ENCODE measurements at regions not wholly inside any gene's neighbourhood (a gene's known extent, or its start where the extent isn't known, plus 50 kb on each side); places are given as distances from the start of the nearest gene placed in this dataset.

GRCh38 chr6:43997345-43997677, 129.9 kb downstream of the MRPL14 start:
- no peaks in the 10 kb centered on the region for H3K36me3 ChIP-seq
- H3K27me3 ChIP-seq = peaks cover 8 to 10% (median 9%) of the 10 kb centered on the region in 11 experiments; a peak in 21 of 22 replicates
- TF ChIP-seq Cebpa-rat (IDR thresholded peaks at IDR 0.05) = no peak
- H3K4me1 ChIP-seq = peaks cover 26 to 59% (median 40%) of the 10 kb centered on the region in 10 experiments
- H3K27ac ChIP-seq = no peak overlapping the region
- no peaks in the 10 kb centered on the region for H4K20me1 ChIP-seq
- no peak overlapping the region for H3K4me3 ChIP-seq
- H3K4me2 ChIP-seq = no peak overlapping the region
- H3K9ac ChIP-seq = no peak overlapping the region
- H3K9me3 ChIP-seq (replicated peaks in 1 of 11) = peaks cover 0 to 13% (median 0%) of the 10 kb centered on the region in 11 experiments; a peak in 4 of 22 replicates

GRCh38 chr6:43996618-43997344, 130.5 kb downstream of the MRPL14 start:
- H3K9ac ChIP-seq = no peak overlapping the region
- H3K4me2 ChIP-seq = peak overlapping the region in 6 of 11 experiments; percentile 1 to 28 (median 8); a peak in 3 of 22 replicates
- H3K27ac ChIP-seq = no peak overlapping the region
- TF ChIP-seq Cebpa-rat (IDR thresholded peaks at IDR 0.05) = no peak
- H3K4me3 ChIP-seq = no peak overlapping the region
- peaks cover 24 to 57% (median 40%) of the 10 kb centered on the region in 10 experiments for H3K4me1 ChIP-seq
- H3K36me3 ChIP-seq = no peaks in the 10 kb centered on the region
- peaks cover 2 to 5% (median 4%) of the 10 kb centered on the region in 11 experiments; a peak in 19 of 22 replicates for H3K27me3 ChIP-seq
- no peaks in the 10 kb centered on the region for H4K20me1 ChIP-seq
- H3K9me3 ChIP-seq (replicated peaks in 1 of 11) = peaks cover 0 to 13% (median 0%) of the 10 kb centered on the region in 11 experiments; a peak in 4 of 22 replicates

GRCh38 chr6:43995137-43995536, 132.1 kb downstream of the MRPL14 start:
- Histone ChIP-seq H3K4me1 (peaks cover 16 to 53% (median 39%) of the 10 kb centered on the region in 10 experiments), H4K20me1 (no peaks in the 10 kb centered on the region), H3K9me3 (replicated peaks in 1 of 11) (peaks cover 0 to 13% (median 0%) of the 10 kb centered on the region in 11 experiments; a peak in 4 of 22 replicates), H3K27ac (no peak overlapping the region), H3K9ac (no peak overlapping the region), H3K27me3 (no peaks in the 10 kb centered on the region), H3K36me3 (no peaks in the 10 kb centered on the region), H3K4me3 (no peak overlapping the region), H3K4me2 (no peak overlapping the region)
- TF ChIP-seq Cebpa-rat (IDR thresholded peaks at IDR 0.05) = no peak

- Histone ChIP-seq H3K27ac (no peak overlapping the region), H3K4me1 (peaks cover 12 to 56% (median 44%) of the 10 kb centered on the region in 10 experiments), H3K36me3 (no peaks in the 10 kb centered on the region), H4K20me1 (no peaks in the 10 kb centered on the region), H3K9ac (no peak overlapping the region), H3K4me3 (no peak overlapping the region), H3K9me3 (replicated peaks in 1 of 11) (peaks cover 0 to 6% (median 0%) of the 10 kb centered on the region in 11 experiments; a peak in 4 of 22 replicates), H3K27me3 (no peaks in the 10 kb centered on the region), H3K4me2 (peak overlapping the region; percentile 14 to 75 (median 44); a peak in 17 of 22 replicates)
- no peak for TF ChIP-seq Cebpa-rat (IDR thresholded peaks at IDR 0.05)
These were observed 133.2 kb downstream of the MRPL14 start for GRCh38 chr6:43993881-43994523.

- H4K20me1 ChIP-seq = no peaks in the 10 kb centered on the region
- H3K4me2 ChIP-seq = peak overlapping the region in 6 of 11 experiments; percentile 17 to 66 (median 39); a peak in 5 of 22 replicates
- H3K9ac ChIP-seq = no peak overlapping the region
- H3K4me3 ChIP-seq = no peak overlapping the region
- H3K27ac ChIP-seq = no peak overlapping the region
- H3K9me3 ChIP-seq (replicated peaks in 1 of 11) = no peaks in the 10 kb centered on the region
- no peaks in the 10 kb centered on the region for H3K36me3 ChIP-seq
- peaks cover 12 to 56% (median 44%) of the 10 kb centered on the region in 10 experiments for H3K4me1 ChIP-seq
- TF ChIP-seq Cebpa-rat (IDR thresholded peaks at IDR 0.05) = no peak
- no peaks in the 10 kb centered on the region for H3K27me3 ChIP-seq
These were observed 134.2 kb downstream of the MRPL14 start for GRCh38 chr6:43992783-43993644.

GRCh38 chr6:43992126-43992663, 135.1 kb downstream of the MRPL14 start:
- Histone ChIP-seq H3K4me3 (no peak overlapping the region), H3K27ac (no peak overlapping the region), H4K20me1 (no peaks in the 10 kb centered on the region), H3K9ac (no peak overlapping the region), H3K4me2 (no peak overlapping the region), H3K9me3 (replicated peaks in 1 of 11) (no peaks in the 10 kb centered on the region), H3K27me3 (no peaks in the 10 kb centered on the region), H3K36me3 (no peaks in the 10 kb centered on the region), H3K4me1 (peaks cover 12 to 56% (median 44%) of the 10 kb centered on the region in 10 experiments)
- no peak for TF ChIP-seq Cebpa-rat (IDR thresholded peaks at IDR 0.05)

- H3K4me2 ChIP-seq = peak overlapping the region; percentile 14 to 57 (median 40); a peak in 19 of 22 replicates
- H3K4me3 ChIP-seq = no peak overlapping the region
- TF ChIP-seq Cebpa-rat (IDR thresholded peaks at IDR 0.05) = no peak
- H3K36me3 ChIP-seq = no peaks in the 10 kb centered on the region
- peak overlapping the region in 2 of 11 experiments; percentile 13 to 25; a peak in 2 of 22 replicates for H3K27ac ChIP-seq
- no peaks in the 10 kb centered on the region for H3K27me3 ChIP-seq
- peak overlapping the region in 1 of 11 experiments; percentile 40; a peak in 1 of 22 replicates for H3K9ac ChIP-seq
- H3K4me1 ChIP-seq = peaks cover 12 to 50% (median 35%) of the 10 kb centered on the region in 10 experiments
- no peaks in the 10 kb centered on the region for H3K9me3 ChIP-seq (replicated peaks in 1 of 11)
- no peaks in the 10 kb centered on the region for H4K20me1 ChIP-seq
These were observed 136.3 kb downstream of the MRPL14 start for GRCh38 chr6:43990627-43991619.

GRCh38 chr6:43990275-43990626, 137.0 kb downstream of the MRPL14 start:
- no peaks in the 10 kb centered on the region for H3K9me3 ChIP-seq (replicated peaks in 1 of 11)
- H3K27me3 ChIP-seq = no peaks in the 10 kb centered on the region
- no peak overlapping the region for H3K4me3 ChIP-seq
- TF ChIP-seq Cebpa-rat (IDR thresholded peaks at IDR 0.05) = no peak
- no peaks in the 10 kb centered on the region for H4K20me1 ChIP-seq
- peak overlapping the region in 2 of 11 experiments; percentile 3 to 40; a peak in 2 of 22 replicates for H3K9ac ChIP-seq
- H3K4me1 ChIP-seq = peaks cover 12 to 49% (median 35%) of the 10 kb centered on the region in 10 experiments
- 0 out of 22 replicates have a peak overlapping the region, but pooled peaks of 1 of the 11 experiments have one; percentile 25 for H3K27ac ChIP-seq
- H3K36me3 ChIP-seq = no peaks in the 10 kb centered on the region
- peak overlapping the region in 10 of 11 experiments; percentile 14 to 57 (median 45); a peak in 17 of 22 replicates for H3K4me2 ChIP-seq

Data from BLaER1 treated with 17β-estradiol and CSF1 and Interleukin-3, amounts not matched to agents 10 nM and 100 nM (cell line).